Astrocyte of the hippocampus (primary cell): ENCODE measurements at regions not wholly inside any gene's neighbourhood (a gene's known extent, or its start where the extent isn't known, plus 50 kb on each side); places are given as distances from the start of the nearest gene placed in this dataset.

Experiments used
- DNase-seq: peaks from one replicate; pipeline ENCODE4 v3.0.0; 2011; ENCODE audit warnings: low read depth, low spot score

DNA sequence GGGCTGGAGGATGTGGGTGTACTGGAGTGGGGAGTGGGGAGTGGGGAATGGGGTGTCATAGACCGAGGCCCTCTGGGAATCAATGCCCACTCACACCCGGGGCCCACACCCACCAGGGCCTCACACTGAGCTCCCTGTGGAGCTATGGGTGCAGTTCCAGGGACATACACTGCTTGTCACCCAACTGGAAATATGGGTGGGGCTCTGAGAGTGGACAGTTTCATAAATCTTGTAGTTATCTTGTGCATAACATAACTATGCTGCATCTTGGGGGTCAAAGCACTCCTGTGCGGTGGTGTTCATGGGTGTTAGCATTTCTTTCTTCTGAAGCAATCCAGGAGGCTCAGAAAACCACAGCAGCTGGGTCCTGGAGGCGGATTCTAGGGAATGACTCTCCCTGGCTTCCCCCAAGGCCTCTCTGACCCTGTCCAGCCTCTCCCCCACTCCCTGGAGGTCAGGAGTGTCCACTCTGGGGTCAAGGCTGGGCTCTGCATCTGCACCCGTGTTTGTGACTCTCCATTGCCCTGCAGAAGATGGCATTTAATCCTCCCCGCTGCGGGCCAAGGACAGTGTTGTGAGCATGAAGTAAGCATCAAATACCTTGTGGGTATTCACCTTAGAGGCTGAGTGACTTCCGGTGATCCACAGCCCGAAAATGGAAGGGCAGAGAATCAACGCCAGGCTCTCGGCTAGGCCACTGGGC is 172.5 kb downstream of the CTTN start:
- DNase-seq: no peak

- no peak for DNase-seq
Observed at GRCh38 chr11:70572974-70573260, 174.6 kb downstream of the CTTN start.

DNA sequence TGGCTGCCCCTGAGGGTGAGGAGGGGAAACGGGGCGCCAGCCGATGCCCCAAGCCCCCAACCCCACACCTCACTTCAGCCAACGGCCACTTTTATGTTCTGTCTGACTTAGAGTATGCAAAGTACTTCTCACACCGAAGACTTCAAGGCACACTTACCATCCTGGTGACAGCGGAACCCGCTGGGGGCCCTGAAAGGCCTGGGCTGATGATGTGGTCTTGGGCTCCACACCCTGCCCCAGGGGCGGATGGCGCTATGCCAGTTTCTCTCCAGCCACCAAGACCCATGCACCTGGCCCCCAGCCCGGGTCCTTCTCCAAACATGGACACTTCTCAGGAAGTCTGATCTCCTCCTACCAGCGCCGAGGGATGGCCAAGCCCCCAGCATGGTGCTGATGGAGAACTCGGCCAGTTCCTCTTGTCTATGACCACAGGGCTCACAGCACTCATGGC is 175.4 kb downstream of the CTTN start:
- no peak for DNase-seq

GRCh38 chr11:70574725-70575347 is 176.5 kb downstream of the CTTN start:
- DNase-seq: no peak

- no peak for DNase-seq
Observed at GRCh38 chr11:70575396-70576060, 177.2 kb downstream of the CTTN start.

- DNase-seq: no peak
Observed at GRCh38 chr11:70577258-70577603, 178.9 kb downstream of the CTTN start.

DNA sequence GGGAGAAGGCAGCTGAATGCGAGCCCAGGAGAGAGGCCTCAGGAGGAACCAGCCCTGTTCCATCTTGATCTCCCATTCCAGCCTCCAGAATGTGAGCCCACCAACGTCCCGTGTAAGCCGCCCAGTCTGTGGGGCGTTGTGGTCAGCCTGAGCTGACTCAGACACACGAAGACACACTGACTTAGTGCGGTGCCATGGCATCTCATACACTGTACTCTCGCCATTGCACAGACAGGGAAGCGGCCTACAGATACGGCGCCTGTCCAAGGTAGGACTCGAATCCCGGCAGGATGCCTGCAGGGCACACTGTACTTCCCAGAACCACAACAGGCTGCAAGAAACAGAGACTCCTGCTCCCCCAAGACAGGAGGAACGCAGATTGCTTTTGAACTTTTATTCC is 179.6 kb downstream of the CTTN start:
- peak; percentile 29 for DNase-seq

GRCh38 chr11:70578371-70578770 is 180.0 kb downstream of the CTTN start:
- no peak for DNase-seq

GRCh38 chr11:70578831-70579230 is 180.5 kb downstream of the CTTN start:
- no peak for DNase-seq

GRCh38 chr11:70579316-70579955 is 181.1 kb downstream of the CTTN start:
- no peak for DNase-seq

DNA sequence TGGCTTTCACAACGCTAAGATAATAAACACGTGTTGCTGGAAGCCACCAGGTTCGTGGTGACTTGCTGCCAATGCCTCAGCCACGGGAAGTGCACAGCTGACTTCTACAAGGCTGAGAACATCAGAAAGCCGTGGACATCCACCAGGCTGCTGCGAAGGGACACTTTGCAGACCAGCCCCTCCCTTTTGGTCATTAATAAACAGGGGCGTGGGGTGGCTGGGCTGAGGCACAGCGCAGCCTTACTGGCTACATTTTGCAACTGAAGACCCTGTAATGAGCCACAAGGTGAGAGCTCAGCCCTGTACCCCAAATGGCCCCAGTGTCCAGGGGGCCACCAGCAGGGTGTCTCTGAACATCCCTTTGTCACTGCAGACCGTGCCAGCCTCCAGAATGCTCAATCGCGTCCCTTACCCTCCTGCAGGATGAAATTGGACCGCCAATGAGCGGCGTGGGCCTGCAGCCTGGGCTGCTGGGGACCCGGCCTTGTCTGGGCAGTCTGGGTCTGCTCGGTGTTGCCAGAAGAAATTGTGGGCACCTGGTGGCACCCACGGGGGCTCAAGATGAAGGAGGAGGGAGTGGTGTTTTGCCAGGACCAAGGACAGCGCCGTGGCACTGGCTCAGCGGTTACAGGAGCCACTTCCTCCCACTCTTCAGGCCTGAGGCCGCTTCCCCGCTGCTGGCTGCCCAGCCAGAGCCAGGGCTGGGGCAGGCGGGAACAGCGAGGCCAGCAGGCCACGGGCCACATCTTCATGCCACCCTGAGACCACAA is 181.9 kb downstream of the CTTN start:
- peak; percentile 54 for DNase-seq

DNA sequence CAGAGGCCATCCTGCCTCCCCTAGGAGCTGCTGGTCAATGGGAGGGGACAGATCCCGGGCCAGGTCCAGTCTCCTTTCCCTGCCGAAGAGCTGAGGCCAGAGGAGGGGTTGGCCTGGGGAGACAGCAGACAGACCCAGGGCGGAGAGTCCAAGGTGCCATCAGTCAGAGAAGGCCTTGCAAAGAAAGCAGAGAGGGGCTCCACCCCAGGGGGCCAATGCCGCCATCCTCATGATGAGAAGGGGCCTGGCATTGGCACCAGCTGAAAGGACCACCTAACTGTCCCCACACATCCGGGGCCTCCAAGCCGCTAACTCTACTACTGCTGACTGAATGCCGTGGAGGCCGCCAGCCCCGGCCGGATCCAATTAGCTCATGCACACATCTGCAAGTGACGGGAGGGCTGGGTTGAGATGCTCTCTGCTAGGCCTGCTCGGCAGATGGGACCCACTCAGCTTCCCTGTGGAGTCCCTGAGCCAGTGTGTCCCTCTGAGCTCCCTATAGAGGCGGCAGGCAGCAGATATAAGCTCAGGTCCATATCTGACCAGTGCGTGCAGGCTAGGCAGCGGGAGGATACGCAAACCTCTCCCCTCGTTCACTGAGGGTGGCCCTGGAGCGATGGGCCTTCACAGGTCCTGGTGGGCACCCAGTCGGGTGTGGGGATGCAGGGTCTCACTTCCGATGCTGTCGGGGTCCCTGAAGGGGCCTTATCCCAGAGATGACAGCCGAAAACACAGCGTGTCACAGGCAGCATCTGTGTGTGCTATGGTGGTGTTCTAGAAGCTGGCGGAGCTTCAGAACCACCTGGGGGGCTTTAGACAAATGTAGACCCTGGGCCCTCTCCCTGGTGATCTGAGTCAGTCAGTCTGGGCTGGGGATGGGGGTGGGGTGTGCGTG is 183.9 kb downstream of the CTTN start:
- no peak for DNase-seq

DNA sequence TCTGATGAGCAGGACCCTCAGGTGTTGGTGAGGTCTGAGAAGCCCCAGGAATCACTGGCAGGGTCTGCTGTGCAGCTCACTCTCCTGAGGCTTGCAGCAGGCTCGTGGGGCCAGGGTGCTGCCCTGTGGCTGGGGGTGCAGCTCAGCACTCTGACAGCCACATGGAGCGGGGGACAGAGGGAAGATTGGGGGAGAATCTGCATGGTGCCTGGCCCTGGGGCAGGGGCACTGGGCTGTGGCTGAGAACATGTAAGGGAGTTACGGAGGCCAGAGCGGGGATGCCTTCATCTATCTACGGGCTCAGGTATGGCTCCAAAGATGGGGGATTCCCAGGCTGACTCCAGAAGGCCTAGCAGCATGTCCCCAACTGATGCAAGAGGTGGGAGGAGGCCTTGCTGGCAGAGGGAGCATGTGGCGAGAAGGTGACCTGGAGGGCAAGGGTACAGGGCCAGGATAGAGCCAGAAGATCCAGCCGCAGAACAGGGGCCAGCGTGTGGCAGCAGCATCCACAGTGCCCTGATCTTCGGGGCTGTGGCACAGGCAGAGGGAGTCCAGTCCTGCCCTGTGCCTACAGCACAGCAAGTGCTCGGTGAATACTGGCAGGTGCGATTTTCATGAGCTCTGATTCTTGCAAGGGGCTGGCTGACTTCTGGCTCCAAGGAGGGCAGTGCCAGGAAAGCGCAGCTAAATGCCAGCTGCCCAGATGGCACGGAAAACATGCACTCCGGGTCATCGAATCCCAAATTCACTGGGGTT is 184.7 kb downstream of the CTTN start:
- no peak for DNase-seq

- DNase-seq: no peak
Observed at GRCh38 chr11:70583781-70584218, 185.5 kb downstream of the CTTN start.

- DNase-seq: no peak
Observed at GRCh38 chr11:70584498-70585235, 186.3 kb downstream of the CTTN start.

GRCh38 chr11:70585236-70585545 is 186.9 kb downstream of the CTTN start:
- DNase-seq: no peak

GRCh38 chr11:70586261-70587074 is 188.1 kb downstream of the CTTN start:
- no peak for DNase-seq

DNA sequence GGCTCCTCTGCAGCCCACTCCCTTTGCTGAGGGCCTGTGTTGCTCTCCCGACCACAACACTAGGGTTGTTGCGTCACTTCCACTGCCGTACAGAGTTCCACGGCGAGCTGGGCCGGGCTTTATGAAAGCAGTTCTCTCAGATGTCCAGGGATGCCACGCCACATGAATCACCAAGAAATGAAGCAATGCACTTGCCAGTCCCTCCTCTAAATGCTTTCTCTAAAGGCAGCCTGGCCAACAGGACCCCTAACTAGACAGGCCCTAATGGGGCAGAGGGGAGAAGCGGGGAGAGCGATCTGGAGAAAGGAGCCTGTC is 188.7 kb downstream of the CTTN start:
- no peak for DNase-seq
